ENCODE measurements at regions not wholly inside any gene's neighbourhood (a gene's known extent, or its start where the extent isn't known, plus 50 kb on each side); places are given as distances from the start of the nearest gene placed in this dataset.
"Not testable (repeated sequence)": the region's sequence is repeated elsewhere in the genome, so short reads cannot be mapped to it uniquely, and the experiment has no call there.

DNA sequence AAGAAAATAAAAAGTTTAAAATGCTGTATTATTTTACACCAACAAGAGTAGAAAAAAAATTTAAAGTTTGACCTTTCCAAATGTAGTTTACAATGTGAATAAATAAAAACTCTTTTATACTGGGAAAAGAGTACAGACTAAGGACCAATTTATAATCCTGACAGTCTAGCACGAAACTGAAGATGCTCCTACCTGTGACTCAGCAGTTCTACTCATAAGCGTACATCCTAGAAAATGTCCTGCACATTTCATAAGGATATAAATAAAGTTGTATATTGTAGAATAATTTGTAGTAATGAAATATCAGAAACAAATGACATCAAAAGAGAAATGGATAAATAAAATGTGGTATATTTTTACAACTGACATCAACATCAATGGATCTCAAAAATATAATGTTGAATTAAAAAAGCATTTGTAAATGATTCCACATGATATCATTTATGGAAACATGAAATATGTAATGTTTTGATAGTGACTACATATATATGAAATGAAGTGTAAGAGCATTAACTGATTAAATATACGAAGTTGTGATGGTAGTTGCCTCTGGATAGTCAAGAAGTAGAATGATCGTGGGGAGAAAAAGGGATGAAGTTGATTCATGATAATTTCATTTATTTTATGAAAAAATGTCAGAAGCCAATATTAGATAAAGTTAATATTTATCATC lies 161.3 kb upstream of the CBLB start:
- DNase-seq, result no peak

- DNase-seq, result no peak
Measured at GRCh38 chr3:106030627-106030963, 161.8 kb upstream of the CBLB start.

- peak; percentile 9 for DNase-seq
Measured at GRCh38 chr3:106032479-106032878, 163.7 kb upstream of the CBLB start.

- DNase-seq, result no peak
Measured at GRCh38 chr3:106033654-106034053, 164.8 kb upstream of the CBLB start.

DNA sequence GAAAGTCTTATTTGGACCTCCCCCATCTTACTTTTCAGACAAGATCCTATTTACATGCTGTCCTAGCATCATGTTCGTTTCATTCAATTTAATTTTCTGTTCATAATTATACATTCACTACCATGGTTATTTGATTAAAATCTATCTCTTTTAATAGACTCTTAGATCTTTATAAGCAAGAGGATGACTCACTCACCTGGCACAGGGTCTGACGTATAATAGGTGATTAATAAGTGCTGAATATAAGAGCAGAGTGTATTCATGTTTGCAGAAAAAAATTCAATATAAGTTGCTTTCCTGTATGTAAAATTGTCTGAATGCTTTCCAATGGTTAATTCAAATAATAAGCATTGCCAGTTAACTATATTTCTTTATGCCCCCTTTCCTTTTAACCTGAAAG lies 165.5 kb upstream of the CBLB start:
- DNase-seq, result no peak

- DNase-seq, result no peak
Measured at GRCh38 chr3:106035619-106036018, 166.8 kb upstream of the CBLB start.

DNA sequence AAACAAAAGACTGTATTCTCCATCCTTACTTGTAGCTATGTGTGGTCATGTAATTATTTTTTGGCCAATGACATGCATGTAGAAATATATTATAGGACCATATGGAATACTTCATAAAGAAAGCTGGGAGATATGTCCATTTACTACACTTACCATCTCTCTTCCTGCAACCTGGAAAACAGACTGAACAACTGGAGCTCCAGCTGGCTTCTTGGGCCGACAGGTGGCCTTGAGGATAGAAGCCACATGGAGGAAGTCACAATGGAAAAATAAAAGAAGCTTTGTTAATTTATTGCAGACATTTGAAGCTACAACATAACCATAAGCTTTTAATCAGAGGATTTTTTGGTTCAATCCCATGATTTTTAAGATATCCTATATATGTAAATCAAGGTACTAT lies 167.9 kb upstream of the CBLB start:
- no peak for DNase-seq

- no peak for DNase-seq
Measured at GRCh38 chr3:106047221-106047620, 178.4 kb upstream of the CBLB start.

GRCh38 chr3:106048946-106049481 lies 180.2 kb upstream of the CBLB start:
- DNase-seq, result no peak

GRCh38 chr3:106049821-106050220 lies 181.0 kb upstream of the CBLB start:
- DNase-seq, result no peak

GRCh38 chr3:106056931-106057330 lies 188.1 kb upstream of the CBLB start:
- DNase-seq, result no peak

- no peak for DNase-seq
Measured at GRCh38 chr3:106058475-106058874, 189.7 kb upstream of the CBLB start.

DNA sequence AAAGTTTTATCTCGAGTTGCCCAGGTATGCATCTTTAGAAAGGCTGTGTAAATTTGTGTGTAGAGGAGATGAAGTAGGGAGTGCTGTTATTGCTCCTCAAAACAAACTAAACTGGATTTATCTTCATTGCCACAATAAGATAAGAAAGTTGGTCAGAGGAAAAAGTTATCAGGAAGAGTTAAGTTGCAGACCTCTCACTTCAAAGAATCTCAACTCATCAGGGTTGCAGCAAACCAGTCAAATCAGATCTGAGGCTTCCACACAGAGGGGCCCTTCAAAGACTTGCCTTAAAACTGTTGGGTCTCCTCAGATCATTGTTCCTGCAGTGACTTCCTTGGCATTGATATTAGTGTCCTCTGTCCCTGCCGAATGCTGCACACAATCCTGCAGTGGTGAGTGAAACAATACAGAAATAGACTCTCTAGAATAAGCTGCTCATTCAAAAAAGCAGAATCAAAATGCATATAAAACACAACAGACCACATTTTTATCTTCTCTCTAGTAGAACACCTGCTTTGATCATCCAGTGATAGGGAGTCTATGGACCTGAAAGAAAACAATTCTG lies 191.2 kb upstream of the CBLB start:
- DNase-seq, result peak; percentile 34

DNA sequence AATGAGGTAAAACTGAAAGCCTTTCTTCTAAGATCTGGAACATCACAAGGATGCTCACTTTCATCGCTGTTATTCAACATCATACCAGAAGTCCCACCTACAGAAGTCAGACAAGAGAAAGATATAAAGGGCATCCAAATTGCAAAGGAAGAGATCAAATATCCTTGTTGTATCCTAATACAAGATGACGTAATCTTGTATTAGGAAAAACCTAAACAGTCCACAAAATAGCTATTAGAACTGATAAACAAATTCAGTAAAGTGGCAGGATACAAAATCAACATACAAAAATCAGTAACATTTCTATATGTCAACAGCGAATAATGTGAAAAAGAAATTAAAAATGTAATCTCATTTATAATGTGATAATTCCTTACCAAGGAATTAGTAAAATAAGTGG lies 195.1 kb upstream of the CBLB start:
- DNase-seq, result no peak

GRCh38 chr3:106065831-106066230 lies 197.0 kb upstream of the CBLB start:
- no peak for DNase-seq

DNA sequence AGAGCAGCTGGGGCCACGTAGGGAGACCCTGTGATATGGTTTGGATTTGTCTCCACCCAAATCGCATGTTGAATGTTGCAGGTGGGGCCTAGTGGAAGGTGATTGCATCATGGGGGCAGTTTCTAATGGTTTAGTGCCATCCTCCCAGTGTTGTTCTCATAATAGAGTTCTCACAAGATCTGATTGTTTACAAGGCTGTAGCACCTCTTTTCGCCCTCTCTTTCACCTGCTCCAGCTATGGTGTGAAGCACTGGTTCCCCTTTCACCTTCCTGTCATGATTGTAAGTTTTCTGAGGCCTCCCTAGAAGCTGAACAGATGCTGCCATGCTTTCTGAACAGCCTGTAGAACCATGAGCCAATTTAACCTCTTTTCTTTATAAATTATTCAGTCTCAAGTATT lies 198.9 kb upstream of the CBLB start:
- no peak for DNase-seq

DNA sequence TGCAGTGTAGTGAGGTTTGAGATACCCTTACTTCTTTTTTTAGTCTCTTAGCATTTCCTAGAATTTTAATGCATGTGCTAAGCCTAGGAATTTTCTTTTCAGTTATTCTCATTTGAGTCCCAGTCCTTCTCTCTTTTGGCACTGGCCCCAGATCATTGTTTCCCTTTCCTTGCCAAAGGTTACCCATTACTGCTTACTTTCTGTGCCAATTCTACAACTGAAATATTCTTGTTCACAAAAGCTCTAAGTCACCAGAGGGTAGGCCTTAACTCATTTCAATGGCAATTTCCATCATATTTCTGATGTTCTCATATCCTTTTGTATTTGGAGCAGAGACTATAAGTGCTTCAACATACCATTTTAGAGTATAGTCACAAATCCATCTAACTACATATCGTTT lies 199.6 kb upstream of the CBLB start:
- DNase-seq, result no peak

GRCh38 chr3:106068795-106069194 lies 200.0 kb upstream of the CBLB start:
- DNase-seq, result no peak

DNA sequence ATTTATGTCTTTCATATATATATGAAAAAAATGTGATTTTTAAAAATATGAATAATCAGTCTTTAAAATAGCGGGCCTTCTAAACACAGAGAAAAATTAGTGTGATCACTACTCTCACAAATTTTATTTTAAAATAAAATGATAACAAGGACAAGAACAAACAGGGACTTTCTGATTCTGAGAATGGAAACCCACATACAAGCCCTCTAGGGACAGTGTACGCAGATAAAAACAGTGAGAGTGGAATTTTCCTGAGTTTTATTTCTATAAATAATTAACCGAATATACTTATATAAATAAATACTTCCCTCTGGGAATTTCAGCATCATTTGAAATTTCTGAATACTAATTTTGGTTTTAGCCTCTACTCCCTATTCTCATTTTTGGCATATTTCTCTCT lies 201.4 kb upstream of the CBLB start:
- no peak for DNase-seq

DNA sequence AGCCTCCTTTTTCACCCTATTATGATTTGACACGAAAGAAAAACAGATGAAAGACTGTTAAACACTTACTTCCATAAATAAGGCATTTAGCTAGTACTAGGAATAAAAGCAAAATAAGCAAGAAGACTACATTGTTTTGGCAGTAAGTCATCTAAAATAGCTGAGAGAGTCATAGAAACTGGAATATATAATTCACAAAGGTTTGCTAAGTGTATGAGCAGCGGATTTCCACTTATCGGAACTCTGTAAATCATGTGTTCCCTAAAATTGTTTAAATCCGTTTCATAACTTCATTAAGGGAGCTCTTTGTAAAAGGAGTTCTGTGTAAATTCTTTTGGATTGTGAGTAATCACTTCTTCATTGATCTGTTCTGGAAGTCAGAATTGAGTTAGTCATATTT lies 202.5 kb upstream of the CBLB start:
- DNase-seq, result no peak

- DNase-seq, result not testable (repeated sequence)
Measured at GRCh38 chr3:106072596-106072995, 203.8 kb upstream of the CBLB start.

- not testable (repeated sequence) for DNase-seq
Measured at GRCh38 chr3:106073806-106074205, 205.0 kb upstream of the CBLB start.

- not testable (repeated sequence) for DNase-seq
Measured at GRCh38 chr3:106075731-106076130, 206.9 kb upstream of the CBLB start.

DNA sequence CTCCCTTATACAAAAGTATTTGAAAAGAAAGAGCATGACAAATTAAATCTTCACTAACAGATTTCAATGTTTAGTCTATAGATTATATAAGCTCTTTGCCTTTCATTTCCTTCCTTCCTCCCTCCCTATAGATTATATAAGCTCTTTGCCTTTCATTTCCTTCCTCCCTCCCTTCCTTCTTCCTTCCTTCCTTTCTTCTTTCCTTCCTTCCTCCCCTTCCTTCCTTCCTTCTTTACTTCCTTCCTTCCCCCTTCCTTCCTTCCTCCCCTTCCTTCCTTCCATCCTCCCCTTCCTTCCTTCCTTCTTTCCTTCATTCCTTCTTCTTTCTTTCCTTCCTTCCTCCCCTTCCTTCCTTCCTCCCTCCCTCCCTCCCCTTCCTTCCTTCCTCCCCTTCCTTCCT lies 209.8 kb upstream of the CBLB start:
- no peak for DNase-seq

DNA sequence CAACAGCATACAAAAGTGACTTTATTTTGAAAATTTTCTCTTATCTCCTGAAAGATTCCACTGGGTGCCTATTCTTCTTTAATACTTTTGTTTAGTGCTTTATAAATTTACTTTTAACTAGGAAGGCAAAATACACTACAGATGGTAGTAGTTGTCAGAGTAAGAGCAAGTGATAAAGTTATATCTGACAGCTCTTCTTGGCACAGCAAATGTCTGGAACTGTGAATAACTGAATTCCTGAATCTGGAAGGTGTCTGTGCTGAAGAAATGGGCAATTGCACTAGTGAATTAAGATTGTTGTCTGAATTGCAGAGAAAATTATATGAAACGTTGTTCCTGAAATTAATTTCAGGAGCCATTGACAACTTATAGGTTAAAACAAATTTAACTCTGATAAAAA lies 213.8 kb upstream of the CBLB start:
- no peak for DNase-seq

Measured in hematopoietic multipotent progenitor cell treated with erythropoietin and hydrocortisone succinate and interleukin-3 and kit ligand, for 4 days (in vitro differentiated cells).